ENCODE measurements at regions not wholly inside any gene's neighbourhood (a gene's known extent, or its start where the extent isn't known, plus 50 kb on each side); places are given as distances from the start of the nearest gene placed in this dataset.

- TF ChIP-seq EP300 (IDR thresholded peaks at IDR 0.05) (no peak), CTCF (IDR thresholded peaks at IDR 0.05) (no peak), POLR2AphosphoS5 (IDR thresholded peaks at IDR 0.05) (no peak), POLR2A (IDR thresholded peaks at IDR 0.05; ENCODE audit: low read depth) (no peak)
These were observed 222.5 kb upstream of the SPTLC3 start for GRCh38 chr20:12786276-12786675.
